Umbilical cord (tissue), 1 donor: ENCODE measurements at regions not wholly inside any gene's neighbourhood (a gene's known extent, or its start where the extent isn't known, plus 50 kb on each side); places are given as distances from the start of the nearest gene placed in this dataset.
"Not testable (repeated sequence)": the region's sequence is repeated elsewhere in the genome, so short reads cannot be mapped to it uniquely, and the experiment has no call there.

ENCODE experiments used
- DNase-seq: peaks from one replicate; pipeline ENCODE4 v3.0.0-alpha.2; 2015; ENCODE audit warnings: low spot score

GRCh38 chr5:17399931-17400330 is 98.1 kb upstream of the TAF11L2 start:
- no peak for DNase-seq

GRCh38 chr5:17400724-17401469 is 97.1 kb upstream of the TAF11L2 start:
- DNase-seq, result no peak

- no peak for DNase-seq
Observed at GRCh38 chr5:17401470-17402288, 96.4 kb upstream of the TAF11L2 start.

GRCh38 chr5:17402289-17403121 is 95.5 kb upstream of the TAF11L2 start:
- DNase-seq, result no peak

- DNase-seq, result peak; percentile 84
Observed at GRCh38 chr5:17403695-17404490, 94.1 kb upstream of the TAF11L2 start.

- DNase-seq, result no peak
Observed at GRCh38 chr5:17405976-17406375, 92.1 kb upstream of the TAF11L2 start.

- no peak for DNase-seq
Observed at GRCh38 chr5:17406423-17406838, 91.6 kb upstream of the TAF11L2 start.

- peak; percentile 75 for DNase-seq
Observed at GRCh38 chr5:17411436-17412402, 86.3 kb upstream of the TAF11L2 start.

GRCh38 chr5:17412760-17413671 is 85.0 kb upstream of the TAF11L2 start:
- no peak for DNase-seq

GRCh38 chr5:17413691-17414090 is 84.3 kb upstream of the TAF11L2 start:
- no peak for DNase-seq

- DNase-seq, result peak; percentile 39
Observed at GRCh38 chr5:17415321-17415758, 82.7 kb upstream of the TAF11L2 start.

- DNase-seq, result not testable (repeated sequence)
Observed at GRCh38 chr5:17416374-17416773, 81.7 kb upstream of the TAF11L2 start.

GRCh38 chr5:17424674-17425073 is 73.4 kb upstream of the TAF11L2 start:
- DNase-seq, result no peak

- no peak for DNase-seq
Observed at GRCh38 chr5:17425385-17426070, 72.5 kb upstream of the TAF11L2 start.

GRCh38 chr5:17426104-17426749 is 71.8 kb upstream of the TAF11L2 start:
- DNase-seq, result peak; percentile 58

GRCh38 chr5:17428176-17428800 is 69.7 kb upstream of the TAF11L2 start:
- DNase-seq, result no peak

- no peak for DNase-seq
Observed at GRCh38 chr5:17429353-17429752, 68.7 kb upstream of the TAF11L2 start.
